Keratinocyte (primary cell): ENCODE measurements at regions not wholly inside any gene's neighbourhood (a gene's known extent, or its start where the extent isn't known, plus 50 kb on each side); places are given as distances from the start of the nearest gene placed in this dataset.
A peak's percentile ranks its signal among the peaks of the same experiment; 100 is the strongest.

ENCODE experiments used
- DNase-seq: peaks from one replicate; pipeline ENCODE4 v3.0.0-alpha.2; 2011; ENCODE audit warnings: low read depth, missing footprints, low spot score
- FAIRE-seq: peaks from 2 replicates; lab custom pipeline; 2011; peaks lifted over from hg19 to GRCh38; lab: Jason Lieb, UNC
- H2AFZ ChIP-seq: 2 replicates; pipeline ENCODE4 v1.6.0; 2012; ENCODE audit warnings: low read length, control low read depth, inconsistent platforms; ENCODE audit not compliant: control insufficient read depth
- H3K27ac ChIP-seq: 2 replicates; pipeline ENCODE4 v1.5.1; 2011; ENCODE audit warnings: low read length; ENCODE audit not compliant: control insufficient read depth, insufficient read depth
- H3K27me3 ChIP-seq: 3 replicates; pipeline ENCODE4 v1.6.0; 2011; ENCODE audit warnings: low read length; ENCODE audit not compliant: control insufficient read depth, insufficient read depth; ENCODE audit errors: extremely low read depth
- H3K36me3 ChIP-seq, 2 experiments: 2 replicates in 1 of 2; 3 replicates in 1 of 2; pipeline ENCODE4 v1.5.1; 2011; ENCODE audit warnings: low read length in 2 of 2, mild to moderate bottlenecking in 1 of 2; ENCODE audit not compliant: control insufficient read depth in 2 of 2, insufficient read depth in 2 of 2; ENCODE audit errors: extremely low read depth in 1 of 2
- H3K4me1 ChIP-seq: 3 replicates; pipeline ENCODE4 v1.5.1; 2011; ENCODE audit warnings: low read length; ENCODE audit not compliant: control insufficient read depth, insufficient read depth; ENCODE audit errors: extremely low read depth
- H3K4me2 ChIP-seq: 3 replicates; pipeline ENCODE4 v1.6.0; 2011; ENCODE audit warnings: low read depth, low read length; ENCODE audit not compliant: control insufficient read depth, insufficient read depth; ENCODE audit errors: extremely low read depth
- H3K4me3 ChIP-seq, 3 experiments: fragments of 200-600 bp in 1 of 3; sonication (generic) in 1 of 3; 2 replicates in 2 of 3; 3 replicates in 1 of 3; pipeline ENCODE4 v1.5.1; 2011 to 2016; ENCODE audit warnings: low read length in 3 of 3, mild to moderate bottlenecking in 3 of 3, control low read depth in 2 of 3, inconsistent platforms in 1 of 3, low read depth in 1 of 3, mixed read lengths in 1 of 3, mixed run types in 1 of 3, moderate library complexity in 1 of 3; ENCODE audit not compliant: control insufficient read depth in 2 of 3, insufficient read depth in 2 of 3; ENCODE audit errors: extremely low read depth in 1 of 3
- H3K79me2 ChIP-seq: 2 replicates; pipeline ENCODE4 v1.6.0; 2012; ENCODE audit warnings: low read length; ENCODE audit not compliant: control insufficient read depth, insufficient read depth
- H3K9ac ChIP-seq: 3 replicates; pipeline ENCODE4 v1.6.0; 2011; ENCODE audit warnings: low read length; ENCODE audit not compliant: control insufficient read depth, insufficient read depth; ENCODE audit errors: extremely low read depth
- H3K9me1 ChIP-seq: 3 replicates; pipeline ENCODE4 v1.6.0; 2011; ENCODE audit warnings: low read length; ENCODE audit not compliant: control insufficient read depth, insufficient read depth; ENCODE audit errors: extremely low read depth
- H3K9me3 ChIP-seq: 2 replicates; pipeline ENCODE4 v1.5.1; 2012; ENCODE audit warnings: low read depth, low read length; ENCODE audit not compliant: control insufficient read depth
- H4K20me1 ChIP-seq: 3 replicates; pipeline ENCODE4 v1.6.0; 2011; ENCODE audit warnings: low read length; ENCODE audit not compliant: control insufficient read depth, insufficient read depth; ENCODE audit errors: extremely low read depth
- EZH2 ChIP-seq: IDR thresholded peaks from one replicate; pipeline ENCODE4 v1.6.1; 2012; ENCODE audit warnings: inconsistent platforms, mild to moderate bottlenecking, low read length, moderate library complexity
- dilution Hi-C: fragments of 300-500 bp; cut with MboI; formaldehyde crosslinking; loops from one replicate; pipeline ENCODE4 v1.7.0; 2020; ENCODE audit warnings: low sequenced_read_pairs; ENCODE audit not compliant: extremely low pct_ligation_motif_present
- TF ChIP-seq, protein P1 (sequence below), 3 experiments: IDR thresholded peaks in 1 of 3; conservative IDR thresholded peaks in 1 of 3; optimal IDR thresholded peaks in 1 of 3; 2 replicates in 2 of 3; 3 replicates in 1 of 3; pipeline versions ENCODE3 to v1.5.1; 2011; ENCODE audit warnings: low read length in 3 of 3, mild to moderate bottlenecking in 3 of 3, moderate library complexity in 2 of 3, control low read depth in 1 of 3, inconsistent platforms in 1 of 3; ENCODE audit not compliant: insufficient read depth in 2 of 3; ENCODE audit errors: extremely low read depth in 1 of 3

GRCh38 chr3:127342735-127343134 is 54.9 kb upstream of the PRR20G start:
- Histone ChIP-seq H3K79me2 (no peaks in the 10 kb centered on the region), H3K9me3 (no peaks in the 10 kb centered on the region), H2AFZ (no peak overlapping the region), H3K4me1 (no peaks in the 10 kb centered on the region), H3K9ac (no peak overlapping the region), H3K27ac (no peak overlapping the region), H3K27me3 (peaks cover 17% of the 10 kb centered on the region), H3K4me2 (no peak overlapping the region), H3K4me3 (no peak overlapping the region), H3K9me1 (no peaks in the 10 kb centered on the region), H4K20me1 (no peaks in the 10 kb centered on the region), H3K36me3 (no peaks in the 10 kb centered on the region)
- DNase-seq (no peak), FAIRE-seq (no peak)
- dilution Hi-C loops = no loop called here
- no peak for TF ChIP-seq EZH2
- TF ChIP-seq, protein P1, sequence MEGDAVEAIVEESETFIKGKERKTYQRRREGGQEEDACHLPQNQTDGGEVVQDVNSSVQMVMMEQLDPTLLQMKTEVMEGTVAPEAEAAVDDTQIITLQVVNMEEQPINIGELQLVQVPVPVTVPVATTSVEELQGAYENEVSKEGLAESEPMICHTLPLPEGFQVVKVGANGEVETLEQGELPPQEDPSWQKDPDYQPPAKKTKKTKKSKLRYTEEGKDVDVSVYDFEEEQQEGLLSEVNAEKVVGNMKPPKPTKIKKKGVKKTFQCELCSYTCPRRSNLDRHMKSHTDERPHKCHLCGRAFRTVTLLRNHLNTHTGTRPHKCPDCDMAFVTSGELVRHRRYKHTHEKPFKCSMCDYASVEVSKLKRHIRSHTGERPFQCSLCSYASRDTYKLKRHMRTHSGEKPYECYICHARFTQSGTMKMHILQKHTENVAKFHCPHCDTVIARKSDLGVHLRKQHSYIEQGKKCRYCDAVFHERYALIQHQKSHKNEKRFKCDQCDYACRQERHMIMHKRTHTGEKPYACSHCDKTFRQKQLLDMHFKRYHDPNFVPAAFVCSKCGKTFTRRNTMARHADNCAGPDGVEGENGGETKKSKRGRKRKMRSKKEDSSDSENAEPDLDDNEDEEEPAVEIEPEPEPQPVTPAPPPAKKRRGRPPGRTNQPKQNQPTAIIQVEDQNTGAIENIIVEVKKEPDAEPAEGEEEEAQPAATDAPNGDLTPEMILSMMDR (optimal IDR thresholded peaks at IDR 0.05 in 1 of 3, IDR thresholded peaks at IDR 0.05 in 1 of 3, conservative IDR thresholded peaks at IDR 0.05 in 1 of 3; ENCODE audit: extremely low read depth in 1 of 3, insufficient read depth in 2 of 3, low read length in 3 of 3) = peak in 2 of 3 experiments; percentile 45 to 51

GRCh38 chr3:127339928-127340861 is 52.3 kb upstream of the PRR20G start:
- H3K4me2 ChIP-seq = no peak overlapping the region
- no peak overlapping the region for H3K27ac ChIP-seq
- no peaks in the 10 kb centered on the region for H3K36me3 ChIP-seq
- dilution Hi-C loops = no loop called here
- H4K20me1 ChIP-seq = no peaks in the 10 kb centered on the region
- H3K4me3 ChIP-seq = no peak overlapping the region
- H2AFZ ChIP-seq = no peak overlapping the region
- no peaks in the 10 kb centered on the region for H3K9me3 ChIP-seq
- peaks cover 26% of the 10 kb centered on the region for H3K27me3 ChIP-seq
- H3K79me2 ChIP-seq = no peaks in the 10 kb centered on the region
- no peaks in the 10 kb centered on the region for H3K4me1 ChIP-seq
- DNase-seq (no peak), FAIRE-seq (no peak)
- TF ChIP-seq, protein P1 (optimal IDR thresholded peaks at IDR 0.05 in 1 of 3, IDR thresholded peaks at IDR 0.05 in 1 of 3, conservative IDR thresholded peaks at IDR 0.05 in 1 of 3; ENCODE audit: extremely low read depth in 1 of 3, insufficient read depth in 2 of 3, low read length in 3 of 3) = no peak
- TF ChIP-seq EZH2 = no peak
- no peak overlapping the region for H3K9ac ChIP-seq
- H3K9me1 ChIP-seq = no peaks in the 10 kb centered on the region
